GM18519 (cell line): ENCODE measurements at regions not wholly inside any gene's neighbourhood (a gene's known extent, or its start where the extent isn't known, plus 50 kb on each side); places are given as distances from the start of the nearest gene placed in this dataset.

ENCODE experiments used
- ATAC-seq: cut with Tn5 transposase; IDR thresholded peaks from one replicate; pipeline ENCODE4 v1.9.1; 2021; ENCODE audit warnings: mild to moderate bottlenecking, moderate library complexity; ENCODE audit not compliant: unreplicated experiment, low FRiP score

DNA sequence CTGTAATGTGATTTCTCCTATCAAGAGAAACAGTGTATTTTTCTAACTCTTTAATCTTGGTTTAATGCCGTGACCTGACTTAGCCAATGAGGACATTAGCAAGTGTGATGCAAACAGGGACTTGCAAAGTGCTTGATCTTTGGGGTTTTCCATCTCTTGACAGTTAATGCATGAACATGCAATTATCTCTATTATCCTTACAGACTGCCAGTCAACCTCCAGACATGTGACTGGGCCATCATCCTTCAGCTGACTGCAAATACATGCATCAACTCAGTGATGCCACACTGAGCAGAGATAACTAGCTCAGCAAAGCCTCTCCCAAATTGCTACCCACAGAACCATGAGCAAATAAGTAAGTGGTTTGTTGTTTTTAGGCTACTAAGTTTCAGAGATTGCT, 409.6 kb downstream of the GPAM start:
- no peak for ATAC-seq

DNA sequence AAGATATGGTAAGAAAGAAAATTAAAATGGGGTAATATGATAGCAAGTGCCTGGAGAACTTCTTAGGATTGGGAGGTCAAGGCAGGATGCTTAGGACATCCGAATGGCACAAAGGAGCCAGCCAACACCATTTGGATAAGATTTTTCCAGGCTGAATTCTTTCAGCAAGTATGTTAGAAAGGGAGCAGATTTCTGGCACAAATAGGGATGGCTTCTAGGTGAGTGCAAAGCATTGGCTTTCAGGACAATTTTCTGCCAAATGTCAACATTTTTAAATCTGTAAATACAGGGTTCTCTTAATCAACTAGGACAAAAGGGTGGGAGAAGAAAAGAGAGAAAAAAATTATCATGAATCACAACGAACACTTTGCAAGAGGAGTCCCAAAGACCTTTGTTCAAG, 409.1 kb downstream of the GPAM start:
- no peak for ATAC-seq

DNA sequence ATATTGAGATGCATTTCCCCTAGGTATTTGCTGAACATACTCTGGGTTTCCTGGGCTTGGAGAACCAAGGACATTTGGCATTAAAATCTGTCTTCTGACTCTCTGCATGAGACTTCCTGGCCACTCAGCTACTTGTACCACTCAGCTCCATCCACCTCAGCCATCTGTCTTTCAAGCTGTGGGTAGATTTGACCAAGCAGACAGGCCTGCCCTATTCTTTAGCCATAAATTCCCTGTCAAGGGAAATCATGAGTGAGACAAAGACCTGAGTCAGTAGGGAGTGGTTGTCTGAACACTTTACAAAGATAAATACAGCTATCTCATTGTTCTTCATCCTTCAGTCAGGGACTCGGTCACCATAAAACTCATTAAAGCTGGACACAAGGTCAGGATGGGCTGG, 399.1 kb downstream of the GPAM start:
- no peak for ATAC-seq

DNA sequence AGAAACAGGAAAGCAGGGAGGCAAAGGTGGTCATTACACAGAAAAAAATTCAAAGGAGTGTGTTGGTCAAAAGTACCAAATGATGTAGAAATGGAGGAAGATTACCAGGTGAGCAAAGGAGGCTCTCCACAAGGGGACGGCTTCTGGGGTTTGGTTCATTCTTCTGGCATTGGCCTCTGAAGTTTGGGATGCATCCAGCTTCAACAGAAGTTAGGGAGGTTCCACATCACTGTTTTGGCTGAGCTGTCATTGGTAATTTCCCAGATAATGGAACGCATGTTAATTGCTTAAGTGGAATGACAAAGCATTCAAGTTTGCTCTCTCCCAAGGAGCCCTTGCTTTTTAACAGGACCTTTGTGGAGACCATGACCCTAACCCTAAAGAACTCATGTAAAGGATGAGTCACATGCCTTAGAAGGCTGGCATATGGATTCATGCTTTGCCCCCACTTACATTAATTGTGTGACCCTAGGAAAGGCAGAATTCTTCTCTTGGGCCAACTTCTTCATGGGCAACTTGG, 398.6 kb downstream of the GPAM start:
- no peak for ATAC-seq

DNA sequence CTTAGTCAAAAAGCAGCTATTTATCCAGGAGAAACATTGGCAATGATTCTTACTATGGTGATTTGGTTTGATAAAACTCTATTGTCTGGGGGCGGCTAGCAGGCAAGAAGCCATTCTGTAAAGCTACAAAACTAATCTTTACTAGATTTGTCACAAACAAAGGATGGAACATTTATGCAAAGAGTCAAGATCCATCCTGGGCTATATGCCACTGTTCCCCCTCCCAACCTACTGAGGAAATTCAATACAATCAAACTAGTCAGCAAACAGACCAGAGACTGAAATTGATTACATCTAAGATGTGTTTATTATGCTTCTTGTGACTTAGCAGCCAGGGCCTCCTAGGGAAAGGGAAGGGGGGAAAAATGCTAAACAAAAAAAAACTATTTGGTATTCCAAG, 397.6 kb downstream of the GPAM start:
- no peak for ATAC-seq

DNA sequence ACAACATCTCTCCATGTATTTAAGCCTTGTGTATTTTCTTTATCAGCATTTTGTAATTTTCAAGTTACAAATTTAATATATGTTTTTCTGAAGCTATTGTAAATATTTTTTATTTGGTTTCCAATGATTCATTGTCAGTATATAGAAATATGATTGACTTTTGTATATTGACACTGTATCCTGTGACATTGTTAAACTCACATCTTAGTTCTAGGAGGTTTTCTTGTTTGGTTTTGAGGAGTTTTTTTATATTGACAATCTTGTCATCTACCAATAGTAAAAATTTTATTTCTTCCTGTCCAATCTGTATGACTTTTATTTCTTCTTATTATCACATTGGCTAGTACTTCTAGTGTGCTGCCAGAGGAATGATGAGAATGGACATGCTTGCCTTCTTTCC, 393.7 kb downstream of the GPAM start:
- ATAC-seq, result no peak

DNA sequence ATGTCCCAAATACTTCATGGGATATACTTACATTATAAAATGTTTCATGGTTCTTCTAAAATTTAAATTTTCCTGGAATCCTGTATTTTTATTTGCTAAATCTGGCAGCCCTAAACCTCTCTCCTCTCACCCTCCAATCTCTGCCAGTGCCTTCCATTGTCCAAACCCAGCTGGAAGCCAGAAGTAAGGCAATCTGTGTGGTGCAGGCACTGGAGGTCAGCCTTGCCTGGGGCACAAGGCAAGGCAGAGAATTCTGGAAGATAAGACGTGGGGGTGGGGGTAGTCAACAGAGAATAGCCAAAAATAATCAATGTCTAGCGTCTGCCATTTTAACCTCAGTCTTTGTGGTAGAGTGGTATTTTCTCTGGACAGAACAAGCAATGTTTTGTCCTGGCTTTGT, 381.7 kb downstream of the GPAM start:
- no peak for ATAC-seq

DNA sequence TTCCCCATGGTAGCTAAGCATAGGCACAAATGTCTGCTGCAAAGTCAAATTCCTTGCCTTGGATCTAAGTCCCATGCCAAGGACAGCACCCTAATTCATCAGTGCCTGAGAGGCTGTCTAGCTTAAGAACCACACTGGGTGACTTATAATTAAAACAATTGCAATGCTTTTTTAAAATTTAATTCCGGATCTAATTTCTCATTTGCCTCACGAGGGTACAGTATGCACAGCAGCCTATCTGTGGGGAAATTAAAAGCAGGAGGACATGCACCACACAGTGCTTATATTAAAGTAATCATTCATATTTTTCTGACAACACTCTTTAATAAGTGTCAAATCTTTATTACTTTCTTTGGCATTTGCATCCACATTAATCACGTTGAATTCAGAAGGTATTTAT, 378.8 kb downstream of the GPAM start:
- ATAC-seq, result no peak

DNA sequence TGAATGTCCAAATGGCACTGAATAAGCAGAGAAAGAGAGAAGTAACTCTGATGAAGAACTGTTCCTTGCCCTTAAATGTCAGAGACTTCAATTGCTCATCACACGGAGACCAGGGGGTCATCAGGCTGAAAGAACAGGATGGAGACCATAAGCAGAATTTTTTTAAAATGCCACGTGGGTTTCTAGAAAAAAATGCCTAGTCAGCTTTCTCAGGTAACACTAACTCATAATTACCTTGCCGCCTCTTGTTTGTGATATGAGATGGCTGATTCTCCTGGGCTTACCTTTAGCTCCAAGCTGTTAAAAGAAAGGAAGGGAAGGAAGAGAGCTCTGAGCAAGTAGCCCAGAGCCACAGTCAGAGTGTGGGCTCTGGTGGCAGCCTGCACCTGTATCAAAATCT, 372.0 kb downstream of the GPAM start:
- no peak for ATAC-seq

DNA sequence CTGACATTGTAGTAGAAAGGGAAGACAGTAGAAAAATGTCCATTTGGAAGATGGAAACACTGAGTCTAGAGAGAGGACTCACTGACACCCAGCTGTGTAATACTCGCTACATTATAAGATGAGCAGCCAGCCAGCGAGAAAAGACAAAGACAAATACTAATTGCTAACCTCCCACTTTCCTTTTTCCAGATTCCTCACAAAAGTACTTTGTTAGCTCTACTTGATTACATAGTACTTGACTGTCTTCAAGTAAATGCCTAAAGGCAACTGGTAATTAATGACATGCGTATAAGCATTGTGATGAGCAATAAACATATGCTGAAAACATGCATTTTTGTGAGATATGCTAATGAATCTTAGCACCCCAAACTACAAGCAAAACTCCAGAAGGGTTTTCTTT, 363.1 kb downstream of the GPAM start:
- ATAC-seq, result no peak

DNA sequence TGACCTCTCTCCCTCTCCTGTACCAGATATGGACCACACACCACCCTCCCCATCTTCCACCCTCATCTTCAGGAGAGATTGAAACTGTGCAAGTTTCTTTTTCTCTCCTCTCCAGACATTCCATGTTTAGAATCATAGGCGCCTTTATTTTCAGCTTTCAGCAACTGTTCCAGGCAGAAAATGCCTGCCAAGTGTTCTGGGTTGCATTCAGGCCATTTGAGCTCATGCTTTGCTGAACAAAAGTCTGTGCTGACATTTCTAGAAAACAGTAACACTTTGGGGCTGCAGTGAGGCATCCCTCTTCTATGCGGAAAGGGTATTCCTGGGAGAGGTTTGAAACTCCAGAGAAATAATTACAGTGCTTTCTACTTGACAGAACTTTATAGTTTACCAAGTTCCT, 361.7 kb downstream of the GPAM start:
- ATAC-seq, result no peak

DNA sequence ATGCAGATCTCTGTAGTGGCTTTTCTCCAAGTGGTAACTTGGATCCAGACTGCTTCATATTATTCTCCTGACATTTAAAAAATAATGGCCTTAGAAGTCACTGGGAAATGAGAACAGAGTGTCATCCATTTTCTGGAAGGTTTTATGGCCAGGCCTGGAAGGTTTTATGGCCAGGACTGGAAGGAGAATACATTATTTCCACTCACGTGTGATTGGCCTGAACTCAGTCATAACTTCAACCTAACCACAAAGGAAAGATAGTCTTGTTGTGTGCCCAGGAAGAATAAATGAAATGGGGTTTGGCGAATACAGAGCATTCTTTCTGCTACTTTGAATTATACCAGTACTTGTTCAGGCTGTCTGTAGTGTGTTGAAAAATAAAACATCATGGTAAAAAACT, 360.9 kb downstream of the GPAM start:
- ATAC-seq, result no peak

DNA sequence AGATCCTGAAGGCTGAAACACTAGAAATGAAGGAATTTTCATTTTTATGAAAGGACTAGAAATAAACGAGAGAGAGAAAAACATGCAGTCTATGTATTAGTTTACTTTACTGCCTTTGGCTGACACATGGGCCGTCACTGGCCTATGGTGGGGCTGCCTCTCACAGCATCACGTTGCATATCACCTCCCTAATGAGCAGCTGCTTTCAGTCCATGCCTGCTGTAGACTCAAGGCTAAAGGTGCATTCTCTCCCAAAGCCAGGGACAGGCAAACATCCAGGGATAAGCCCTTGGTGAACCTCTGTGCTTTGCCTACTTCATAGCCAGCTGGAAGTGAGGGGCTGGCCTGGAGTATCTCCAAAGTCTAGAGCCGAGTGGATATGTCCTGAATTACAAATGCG, 359.4 kb downstream of the GPAM start:
- ATAC-seq, result no peak

DNA sequence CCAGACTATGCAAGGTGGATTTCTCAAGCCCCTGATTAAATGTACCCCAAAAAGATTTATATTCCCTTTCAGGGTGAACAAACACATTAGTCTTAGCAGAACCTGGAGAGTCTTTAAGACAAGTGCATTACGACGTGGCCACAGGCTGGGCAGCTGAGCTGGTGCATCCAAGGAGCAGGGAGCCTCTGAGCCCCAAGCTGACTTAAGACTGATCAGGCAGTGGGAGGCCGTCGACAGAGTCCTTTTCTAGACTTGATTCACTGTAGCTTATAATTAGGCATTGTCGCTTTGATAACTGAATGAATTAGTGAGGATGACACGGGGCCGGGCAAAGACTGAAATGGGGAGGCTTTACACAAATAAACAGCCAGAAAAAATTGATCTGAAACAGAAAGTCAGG, 353.2 kb downstream of the GPAM start:
- no peak for ATAC-seq

DNA sequence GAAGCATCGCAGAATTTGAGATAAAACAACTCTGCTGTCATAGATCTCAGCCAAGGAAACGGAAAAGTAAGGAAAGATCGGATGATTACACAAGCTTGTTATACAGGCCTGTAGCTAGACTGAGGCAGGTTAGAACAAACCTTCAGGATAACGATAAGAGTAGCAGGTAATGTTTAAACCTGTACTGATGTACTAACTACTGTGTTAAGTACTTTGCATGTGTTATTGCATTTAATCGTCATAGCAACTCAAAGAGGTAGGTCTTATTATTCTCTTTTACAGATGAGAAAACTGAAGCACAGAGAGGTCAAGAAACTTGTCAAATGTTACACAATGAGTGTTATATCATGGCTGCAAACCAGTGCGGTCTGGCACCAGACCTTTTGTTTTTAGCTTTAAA, 352.5 kb downstream of the GPAM start:
- no peak for ATAC-seq

DNA sequence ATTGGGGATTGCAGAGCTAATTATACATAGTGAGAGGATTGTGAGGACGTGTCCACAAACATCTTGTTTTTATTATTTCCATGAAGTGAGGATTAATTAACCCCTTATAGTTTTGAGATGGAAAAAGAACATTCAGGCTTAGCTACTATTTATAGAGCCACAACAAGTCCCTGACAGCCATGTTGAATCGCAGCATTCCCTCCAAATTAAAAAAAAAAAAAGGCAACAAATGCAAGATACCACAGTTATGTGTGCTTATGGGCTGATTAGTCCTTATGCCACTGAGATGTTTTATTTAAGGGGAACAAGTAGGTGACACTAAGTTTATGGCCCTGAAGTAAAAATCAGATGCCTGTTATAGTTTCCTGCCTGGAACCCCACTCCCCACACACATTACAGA, 350.3 kb downstream of the GPAM start:
- no peak for ATAC-seq

DNA sequence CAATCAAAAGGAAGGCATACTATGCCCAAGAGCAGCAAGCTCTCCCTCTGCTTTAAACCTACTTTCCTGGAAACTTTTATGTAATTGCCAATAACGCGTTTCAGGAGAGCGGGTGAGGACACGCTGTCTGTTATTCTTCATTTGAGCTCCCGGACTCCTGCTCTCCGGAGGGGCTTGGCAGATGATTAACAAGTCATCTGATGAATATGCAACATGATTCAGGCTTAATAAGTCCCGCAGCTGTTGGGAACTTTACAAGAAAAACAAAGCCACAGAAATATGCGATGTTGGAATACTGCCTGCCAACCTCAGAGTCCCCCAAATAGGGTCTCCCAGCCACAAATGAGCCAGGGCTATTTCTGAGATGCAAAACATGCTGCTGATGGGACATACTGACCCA, 348.0 kb downstream of the GPAM start:
- ATAC-seq, result no peak

DNA sequence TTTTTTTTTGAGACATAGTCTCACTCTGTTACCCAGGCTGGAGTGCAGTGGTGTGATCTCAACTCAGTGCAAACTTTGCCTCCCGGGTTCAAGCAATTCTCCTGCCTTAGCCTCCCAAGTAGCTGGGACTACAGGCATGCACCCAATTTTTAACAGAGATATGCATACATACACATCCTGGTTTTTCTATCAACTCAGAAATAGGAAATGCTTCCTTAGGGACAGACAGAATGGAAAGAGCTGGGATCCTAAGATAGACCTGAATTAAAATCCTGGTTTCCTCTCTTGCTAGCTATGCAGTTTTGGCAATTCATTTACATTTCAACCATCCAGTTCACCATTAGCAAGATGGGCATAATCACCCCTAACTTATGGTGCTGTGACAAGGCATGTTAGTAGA, 347.5 kb downstream of the GPAM start:
- no peak for ATAC-seq

DNA sequence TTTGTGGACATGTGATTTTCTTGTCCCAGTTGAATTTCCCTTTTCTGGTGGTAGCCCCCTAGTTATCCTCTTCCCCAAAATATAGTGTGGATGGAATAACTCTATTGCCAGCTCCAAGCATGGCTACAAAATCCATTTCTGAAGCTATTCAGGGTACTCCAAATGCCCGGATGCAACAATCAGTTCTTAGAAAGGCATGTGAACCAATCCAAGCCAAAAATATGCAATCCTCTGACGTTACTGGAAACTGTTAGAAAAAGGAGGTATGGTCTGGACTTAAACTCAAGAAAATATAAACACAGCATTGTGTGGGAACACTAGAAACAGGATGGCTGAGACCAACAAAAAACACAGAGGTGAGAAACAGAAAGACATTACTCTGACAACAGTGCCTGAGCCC, 347.0 kb downstream of the GPAM start:
- no peak for ATAC-seq

DNA sequence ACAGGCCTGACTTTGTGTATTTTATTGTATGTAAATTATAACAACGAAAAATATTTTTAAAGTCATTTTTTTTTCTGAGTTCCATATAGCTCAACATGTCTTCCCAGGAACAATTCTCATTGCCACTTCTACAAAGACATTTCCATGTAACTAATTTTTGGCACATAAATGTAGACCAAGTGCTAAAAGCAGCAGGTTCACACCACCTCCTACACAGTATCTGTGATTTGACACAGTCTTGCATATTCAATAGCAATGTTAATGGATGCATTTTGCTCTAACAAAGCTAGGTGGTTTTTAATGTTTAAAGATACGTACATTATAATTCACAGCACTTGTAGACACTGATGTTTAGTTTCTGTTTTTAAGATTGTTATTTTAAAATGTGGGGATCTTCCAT, 346.5 kb downstream of the GPAM start:
- ATAC-seq, result no peak

DNA sequence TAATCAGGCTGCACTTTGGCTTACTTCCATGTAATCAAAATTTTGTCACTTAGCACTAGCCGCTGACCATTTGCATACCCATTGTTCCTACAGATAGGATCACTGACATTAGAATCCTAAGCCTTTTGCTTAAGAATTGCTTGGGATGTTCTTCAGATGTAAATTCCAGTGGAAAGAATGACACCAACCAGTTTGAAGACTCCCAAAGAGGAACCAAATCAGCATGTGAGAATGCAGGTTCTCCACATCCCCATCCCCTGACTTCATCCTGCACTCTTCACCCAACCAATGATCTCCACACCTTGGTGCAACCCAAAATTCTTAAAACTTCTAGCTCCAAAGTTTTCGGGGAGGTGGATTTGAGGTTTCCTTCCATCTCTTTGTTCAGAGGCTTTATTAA, 345.6 kb downstream of the GPAM start:
- ATAC-seq, result no peak

DNA sequence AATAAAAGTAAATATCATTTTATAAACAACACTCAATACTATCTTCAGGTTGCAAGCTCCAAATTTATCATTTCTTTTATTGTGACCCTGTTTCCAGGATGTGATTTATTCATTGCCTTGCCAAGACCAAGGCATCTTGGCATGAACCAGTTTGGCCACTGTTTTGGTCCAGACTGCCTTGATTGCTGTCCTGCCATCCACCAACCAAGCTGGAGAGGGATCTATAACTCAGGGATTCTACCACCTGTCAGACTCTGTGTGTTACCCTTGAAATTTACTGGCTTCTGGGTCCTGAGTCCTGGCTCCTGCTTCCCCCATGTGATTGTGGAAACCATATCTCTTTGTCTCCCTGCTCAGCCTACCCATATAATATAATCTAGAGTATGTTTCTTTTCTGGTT, 343.0 kb downstream of the GPAM start:
- ATAC-seq, result no peak

DNA sequence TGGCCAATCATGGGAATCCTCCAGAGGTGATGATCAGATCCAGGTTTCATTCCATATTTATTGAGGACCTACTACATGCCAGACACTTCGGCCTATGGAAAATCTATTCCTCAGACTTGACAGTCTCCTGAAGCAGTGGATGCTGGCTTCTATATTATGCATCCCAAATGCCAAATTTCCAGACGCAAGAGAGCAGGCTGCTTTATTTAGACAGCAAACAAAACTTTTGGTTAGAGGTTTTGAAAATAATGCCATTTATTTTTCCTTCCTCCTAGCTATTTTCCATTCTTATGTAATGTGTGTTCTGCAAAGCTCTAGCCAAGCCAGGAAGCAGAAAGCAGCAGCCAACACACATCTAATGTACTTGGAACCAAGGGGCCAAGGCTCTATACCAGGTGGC, 330.8 kb downstream of the GPAM start:
- no peak for ATAC-seq

DNA sequence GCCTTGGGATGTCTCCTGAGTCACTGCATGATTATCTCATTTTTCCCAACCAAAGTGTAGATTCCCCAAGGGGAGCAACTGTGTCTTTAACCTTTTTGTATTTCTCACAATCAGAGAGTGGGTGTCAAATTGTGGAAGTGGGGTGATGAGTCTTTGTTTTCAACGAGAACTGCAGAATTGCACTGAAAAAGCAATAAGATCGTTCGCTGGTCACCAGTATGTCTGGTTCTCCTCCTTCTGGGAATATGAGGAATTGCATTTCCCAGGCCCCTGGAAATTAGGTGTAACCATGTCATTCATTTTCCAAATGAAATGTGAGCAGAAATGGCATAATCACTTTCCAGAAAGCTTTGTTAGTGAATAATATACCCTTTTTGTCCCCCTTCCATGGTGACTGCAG, 326.9 kb downstream of the GPAM start:
- no peak for ATAC-seq
